Astrocyte of the cerebellum (primary cell): ENCODE measurements at regions not wholly inside any gene's neighbourhood (a gene's known extent, or its start where the extent isn't known, plus 50 kb on each side); places are given as distances from the start of the nearest gene placed in this dataset.

ENCODE experiments used
- DNase-seq: peaks from one replicate; pipeline ENCODE4 v3.0.0-alpha.2; 2011; ENCODE audit warnings: low read depth
- H3K4me3 ChIP-seq: 2 replicates; pipeline ENCODE4 v1.5.1; 2011; ENCODE audit warnings: mild to moderate bottlenecking, low read depth, low read length, moderate library complexity
- in situ Hi-C: cut with HindIII; loops from 2 replicates; pipeline ENCODE4 v1.10.0; 2017; ENCODE audit warnings: low sequenced_read_pairs
- TF ChIP-seq, protein P1 (sequence below): IDR thresholded peaks from 2 replicates; pipeline ENCODE4 v1.5.1; 2012; ENCODE audit warnings: low read length, low read depth, moderate library complexity, mild to moderate bottlenecking; ENCODE audit errors: missing control alignments

DNA sequence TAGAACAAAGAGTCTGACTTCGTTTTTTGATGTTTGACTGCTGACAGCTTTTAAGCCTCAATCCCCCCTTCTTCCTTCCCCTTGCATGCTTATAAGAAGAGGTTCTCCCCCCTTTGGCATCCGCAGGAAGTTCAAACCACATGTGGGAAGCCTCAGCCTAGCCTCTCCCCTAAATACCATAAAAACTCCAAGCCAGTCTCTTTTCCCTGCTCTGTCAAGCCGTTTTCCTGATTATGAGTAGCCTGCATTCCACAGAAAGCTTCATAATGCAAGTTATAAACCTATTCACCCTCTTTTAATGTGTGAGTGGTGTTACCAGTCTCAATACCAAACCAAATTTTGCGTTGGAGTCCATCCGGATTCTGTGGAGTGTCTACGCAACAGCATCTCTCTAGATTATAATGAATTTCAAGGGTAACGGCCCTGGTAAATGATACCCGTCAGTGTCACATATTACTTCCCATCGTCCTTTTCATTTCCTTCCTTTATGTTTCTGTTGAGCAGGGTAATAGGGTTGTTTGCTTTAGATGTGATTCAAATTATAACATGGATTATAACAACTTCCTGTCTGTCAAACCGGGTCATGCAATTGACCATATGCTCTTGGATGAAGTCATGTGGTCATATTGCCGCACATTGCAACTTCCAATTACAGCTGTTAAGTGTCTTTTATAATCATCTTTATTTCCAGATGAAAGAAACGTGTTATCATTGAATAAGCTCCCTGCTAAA is 717.5 kb downstream of the RWDD3 start:
- TF ChIP-seq, protein P1, sequence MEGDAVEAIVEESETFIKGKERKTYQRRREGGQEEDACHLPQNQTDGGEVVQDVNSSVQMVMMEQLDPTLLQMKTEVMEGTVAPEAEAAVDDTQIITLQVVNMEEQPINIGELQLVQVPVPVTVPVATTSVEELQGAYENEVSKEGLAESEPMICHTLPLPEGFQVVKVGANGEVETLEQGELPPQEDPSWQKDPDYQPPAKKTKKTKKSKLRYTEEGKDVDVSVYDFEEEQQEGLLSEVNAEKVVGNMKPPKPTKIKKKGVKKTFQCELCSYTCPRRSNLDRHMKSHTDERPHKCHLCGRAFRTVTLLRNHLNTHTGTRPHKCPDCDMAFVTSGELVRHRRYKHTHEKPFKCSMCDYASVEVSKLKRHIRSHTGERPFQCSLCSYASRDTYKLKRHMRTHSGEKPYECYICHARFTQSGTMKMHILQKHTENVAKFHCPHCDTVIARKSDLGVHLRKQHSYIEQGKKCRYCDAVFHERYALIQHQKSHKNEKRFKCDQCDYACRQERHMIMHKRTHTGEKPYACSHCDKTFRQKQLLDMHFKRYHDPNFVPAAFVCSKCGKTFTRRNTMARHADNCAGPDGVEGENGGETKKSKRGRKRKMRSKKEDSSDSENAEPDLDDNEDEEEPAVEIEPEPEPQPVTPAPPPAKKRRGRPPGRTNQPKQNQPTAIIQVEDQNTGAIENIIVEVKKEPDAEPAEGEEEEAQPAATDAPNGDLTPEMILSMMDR, result no peak
- H3K4me3 ChIP-seq, result no peak overlapping the region
- in situ Hi-C loops, result no loop called here
- no peak for DNase-seq

DNA sequence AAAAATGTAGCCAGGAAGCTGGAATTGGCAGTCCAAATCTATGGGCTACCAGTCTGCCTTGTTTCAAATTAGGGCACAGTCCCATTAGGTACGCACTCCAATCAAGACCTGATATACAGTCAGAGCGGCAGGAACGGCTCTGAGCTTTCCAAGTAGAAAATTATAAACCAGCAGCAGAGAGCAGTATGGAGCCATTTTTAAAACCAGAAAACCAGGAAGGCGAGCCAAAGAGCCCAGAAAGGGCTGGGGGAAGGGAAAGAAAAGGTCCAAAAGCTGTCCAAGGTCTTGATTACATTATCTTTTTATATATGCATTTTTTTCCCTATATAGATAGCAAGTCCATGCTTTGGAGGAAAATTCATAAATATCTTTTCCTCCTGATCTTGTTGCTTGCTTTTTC is 719.0 kb downstream of the RWDD3 start:
- TF ChIP-seq, protein P1, result no peak
- in situ Hi-C loops, result no loop called here

DNA sequence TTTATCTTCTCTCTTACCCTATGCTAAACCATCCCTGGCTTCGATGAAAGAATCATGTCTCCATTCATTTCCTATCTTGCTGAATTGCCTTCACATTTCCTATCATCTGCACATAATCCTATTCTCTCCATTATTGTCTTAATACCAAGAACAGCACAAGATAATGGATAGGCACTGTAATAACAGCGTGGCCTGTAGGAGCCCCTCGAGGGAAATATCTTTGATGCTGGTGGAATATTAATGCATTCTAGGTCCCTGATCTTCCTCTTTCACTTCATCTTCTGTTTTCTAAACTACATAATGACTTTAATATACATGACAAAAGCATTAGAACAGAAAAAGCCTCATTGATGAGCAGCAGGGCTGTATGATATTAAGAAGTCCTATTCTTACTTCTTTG is 720.6 kb downstream of the RWDD3 start:
- TF ChIP-seq, protein P1, result no peak
- H3K4me3 ChIP-seq, result no peak overlapping the region
- no peak for DNase-seq
- in situ Hi-C loops, result no loop called here

More for the DNA sequence above, 719.0 kb downstream of the RWDD3 start:
- no peak overlapping the region for H3K4me3 ChIP-seq
- DNase-seq, result no peak

GRCh38 chr1:95956215-95956614 is 722.2 kb downstream of the RWDD3 start:
- TF ChIP-seq, protein P1, result no peak
- no peak for DNase-seq
- in situ Hi-C loops, result no loop called here
- H3K4me3 ChIP-seq, result no peak overlapping the region

GRCh38 chr1:95957748-95958147 is 723.7 kb downstream of the RWDD3 start:
- TF ChIP-seq, protein P1, result no peak
- H3K4me3 ChIP-seq, result no peak overlapping the region
- in situ Hi-C loops, result no loop called here
- DNase-seq, result no peak

GRCh38 chr1:95966866-95967265 is 732.9 kb downstream of the RWDD3 start:
- H3K4me3 ChIP-seq, result no peak overlapping the region
- in situ Hi-C loops, result no loop called here
- TF ChIP-seq, protein P1, result no peak
- no peak for DNase-seq
